ENCODE measurements at regions not wholly inside any gene's neighbourhood (a gene's known extent, or its start where the extent isn't known, plus 50 kb on each side); places are given as distances from the start of the nearest gene placed in this dataset.
"Not testable (repeated sequence)": the region's sequence is repeated elsewhere in the genome, so short reads cannot be mapped to it uniquely, and the experiment has no call there.

DNA sequence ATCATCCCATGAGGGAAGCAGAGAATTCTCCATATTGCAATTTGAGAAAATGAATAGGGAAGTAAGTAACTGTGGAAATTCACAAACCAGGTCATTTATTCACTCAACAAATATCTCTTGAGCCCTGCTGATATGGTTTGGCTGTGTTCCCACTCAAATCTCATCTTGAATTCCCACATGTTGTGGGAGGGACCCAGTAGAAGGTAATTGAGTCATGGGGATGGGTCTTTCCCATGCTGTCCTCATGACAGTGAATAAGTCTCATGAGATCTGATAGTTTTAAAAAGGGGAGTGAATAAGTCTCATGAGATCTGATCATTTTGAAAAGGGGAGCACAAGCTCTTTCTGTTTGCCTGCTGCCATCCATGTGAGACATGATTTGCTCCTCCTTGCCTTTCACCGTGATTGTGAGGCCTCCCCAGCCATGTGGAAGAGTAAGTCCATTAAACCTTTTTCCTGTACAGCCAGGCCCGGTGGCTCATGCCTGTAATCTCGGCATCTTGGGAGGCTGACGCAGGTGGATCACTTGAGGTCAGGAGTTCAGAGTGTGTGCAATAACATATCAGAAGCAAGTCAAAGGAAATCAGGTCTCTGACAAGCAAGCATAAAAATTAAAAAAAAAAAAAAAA, 193.2 kb downstream of the NDUFA10 start:
- DNase-seq = no peak

DNA sequence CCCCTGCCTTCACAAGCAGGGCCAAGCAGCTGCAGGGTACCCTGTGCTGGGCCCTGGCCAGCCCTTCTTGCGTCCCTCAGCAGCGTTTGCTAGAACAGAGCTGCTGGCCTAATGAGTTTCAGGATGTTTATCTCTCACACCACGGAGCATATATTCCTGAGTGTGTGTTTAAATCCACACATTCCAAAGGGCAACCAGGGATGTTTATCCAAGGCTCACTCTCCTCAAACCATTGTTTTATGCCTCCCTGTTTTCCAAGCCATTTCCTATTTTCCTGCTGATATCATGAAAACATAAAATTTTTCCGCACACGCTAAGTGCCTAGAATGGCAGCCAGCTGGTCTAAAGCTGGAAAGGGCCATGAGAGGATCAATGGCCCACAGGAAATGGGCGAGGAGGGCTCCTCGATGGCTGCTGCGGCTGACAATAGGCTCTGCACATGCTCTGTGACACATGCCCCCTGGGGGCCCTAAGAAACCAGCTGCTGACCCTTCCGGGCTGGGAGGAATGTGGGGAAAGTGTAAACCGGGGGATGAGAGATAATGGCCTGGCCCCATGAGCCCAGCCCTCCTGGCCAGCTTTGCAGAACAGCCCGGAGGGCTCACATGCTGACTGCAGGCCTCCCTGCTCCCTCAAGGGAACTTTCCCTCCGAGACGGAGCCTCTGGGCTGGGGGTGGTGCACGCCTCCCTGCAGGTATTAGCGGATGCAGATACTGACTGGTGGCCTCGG, 194.0 kb downstream of the NDUFA10 start:
- DNase-seq = no peak

DNA sequence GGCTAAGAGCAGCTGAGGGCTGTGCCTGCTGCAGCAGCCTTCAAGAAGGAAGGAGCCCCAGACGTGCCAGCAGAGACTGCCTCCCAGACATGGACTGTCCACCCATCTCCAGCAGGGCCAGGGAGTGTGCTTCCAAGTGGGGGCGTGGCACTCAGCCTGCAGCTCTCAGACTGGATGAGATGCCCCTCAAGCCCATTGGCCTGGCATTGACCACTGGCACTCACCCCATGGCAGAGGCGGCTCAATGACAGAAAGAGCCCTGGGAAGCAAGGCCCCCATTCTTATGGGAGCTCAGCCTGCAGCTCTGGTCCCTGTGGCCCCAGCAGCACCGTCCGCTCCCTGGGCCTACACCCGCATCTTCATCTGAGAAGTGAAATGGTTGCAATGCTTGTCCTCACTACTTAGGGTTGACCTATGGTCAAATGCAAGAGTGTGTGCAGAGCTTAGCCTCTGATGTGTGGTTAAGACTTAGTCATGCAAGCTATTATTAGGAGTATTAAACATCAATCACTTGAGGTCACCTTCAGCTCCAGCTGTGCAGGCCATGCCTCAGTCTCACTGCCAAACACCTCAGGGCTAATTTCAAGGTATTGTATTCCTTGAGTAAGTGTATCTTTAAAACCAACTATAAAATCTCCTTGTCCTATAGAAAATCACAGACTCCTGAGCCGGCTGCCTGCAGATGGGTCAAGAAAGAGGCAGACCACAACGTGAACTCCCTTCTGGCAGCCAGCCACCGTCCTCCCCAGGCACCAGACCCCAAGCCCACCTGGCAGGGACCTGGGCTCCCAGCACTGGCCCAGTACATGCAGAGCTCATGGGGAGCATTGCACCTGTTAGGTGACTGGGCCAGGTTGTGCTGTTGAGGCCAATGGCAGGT, 194.8 kb downstream of the NDUFA10 start:
- no peak for DNase-seq

DNA sequence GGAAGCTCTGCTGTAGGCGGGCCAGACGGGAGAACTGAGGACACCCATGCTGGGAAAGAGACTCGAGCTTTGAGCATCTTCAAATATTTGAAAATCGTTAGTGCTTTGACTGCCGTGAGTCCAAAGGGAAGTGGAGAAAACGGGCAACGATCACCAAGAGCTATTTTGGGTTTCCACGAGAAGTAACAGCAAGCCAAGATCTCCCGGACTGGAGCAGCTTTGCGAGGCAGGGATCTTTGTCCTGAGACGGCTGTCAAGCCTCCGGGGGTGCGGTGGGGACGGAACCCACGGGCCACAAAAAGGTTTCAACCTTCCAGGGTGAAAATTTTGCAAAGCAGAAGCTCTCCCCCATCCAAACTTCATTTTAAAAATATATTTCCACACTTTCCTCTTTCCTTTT, 195.8 kb downstream of the NDUFA10 start:
- no peak for DNase-seq

DNA sequence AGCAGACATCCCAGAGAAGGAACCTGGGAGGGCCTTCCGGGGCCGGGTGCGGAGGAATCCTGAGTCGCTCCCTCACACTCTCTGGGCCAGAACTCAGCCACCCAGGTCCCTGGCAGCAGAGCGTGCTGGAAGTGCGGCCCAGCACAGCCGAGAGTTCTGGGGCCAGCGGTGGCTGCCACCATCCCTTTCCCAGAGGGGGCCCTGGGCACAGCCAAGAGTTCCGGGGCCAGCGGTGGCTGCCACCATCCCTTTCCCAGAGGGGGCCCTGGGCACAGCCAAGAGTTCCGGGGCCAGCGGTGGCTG, 196.2 kb downstream of the NDUFA10 start:
- DNase-seq = not testable (repeated sequence)

DNA sequence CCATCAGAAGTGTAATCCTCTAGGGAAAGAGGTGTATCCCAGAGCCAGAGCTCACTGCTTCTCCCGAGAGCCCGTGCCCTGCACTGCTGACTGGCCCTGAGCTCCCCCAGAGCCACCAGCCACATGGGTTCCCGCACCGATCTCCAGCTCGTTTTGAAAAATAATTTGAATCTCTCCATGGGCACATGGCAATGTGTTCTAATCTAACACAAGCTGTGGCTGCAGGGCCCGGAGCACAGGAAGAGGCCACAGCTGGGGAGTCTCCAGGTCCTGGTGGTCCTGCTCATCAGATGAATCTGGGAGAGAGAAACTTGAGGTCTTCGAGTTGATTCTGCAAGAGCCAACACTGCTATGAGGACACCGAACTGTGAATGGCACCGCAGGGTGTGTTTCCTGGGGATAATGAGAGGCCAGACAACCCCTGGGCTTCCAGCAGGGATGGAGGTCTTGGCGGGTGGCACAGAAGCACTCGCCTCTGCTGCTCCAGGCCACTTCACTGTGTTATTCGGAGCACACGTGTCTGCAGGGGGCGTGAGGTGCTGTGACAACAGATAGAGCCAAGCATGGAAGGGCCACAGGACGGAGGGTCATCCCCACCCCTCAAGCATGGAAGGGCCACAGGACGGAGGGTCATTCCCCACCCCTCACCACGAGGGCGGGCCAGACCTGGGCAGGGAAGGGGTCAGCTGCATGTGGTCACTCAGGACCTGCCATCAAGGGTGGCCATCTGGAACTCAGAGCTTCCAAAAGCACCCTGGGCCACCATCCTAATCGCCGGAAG, 196.8 kb downstream of the NDUFA10 start:
- no peak for DNase-seq

DNA sequence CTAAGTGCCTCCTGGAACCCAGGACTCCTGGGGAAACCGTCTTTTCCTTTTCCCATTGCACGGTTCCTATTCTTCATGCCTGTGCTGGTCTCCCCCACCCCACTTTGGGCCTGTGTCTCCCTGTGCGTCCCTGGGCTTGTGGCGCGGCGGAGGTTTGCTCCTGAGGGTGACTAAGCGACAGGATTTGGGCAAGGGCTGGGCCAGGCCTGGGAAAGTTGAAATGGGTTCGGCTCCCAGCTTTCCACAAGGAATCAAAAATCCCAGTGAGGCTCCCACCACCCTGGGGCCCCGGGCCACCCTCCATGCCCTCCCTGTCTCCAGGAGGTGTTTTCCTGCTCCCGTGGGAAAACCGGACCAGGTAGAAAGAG, 197.6 kb downstream of the NDUFA10 start:
- DNase-seq = no peak

DNA sequence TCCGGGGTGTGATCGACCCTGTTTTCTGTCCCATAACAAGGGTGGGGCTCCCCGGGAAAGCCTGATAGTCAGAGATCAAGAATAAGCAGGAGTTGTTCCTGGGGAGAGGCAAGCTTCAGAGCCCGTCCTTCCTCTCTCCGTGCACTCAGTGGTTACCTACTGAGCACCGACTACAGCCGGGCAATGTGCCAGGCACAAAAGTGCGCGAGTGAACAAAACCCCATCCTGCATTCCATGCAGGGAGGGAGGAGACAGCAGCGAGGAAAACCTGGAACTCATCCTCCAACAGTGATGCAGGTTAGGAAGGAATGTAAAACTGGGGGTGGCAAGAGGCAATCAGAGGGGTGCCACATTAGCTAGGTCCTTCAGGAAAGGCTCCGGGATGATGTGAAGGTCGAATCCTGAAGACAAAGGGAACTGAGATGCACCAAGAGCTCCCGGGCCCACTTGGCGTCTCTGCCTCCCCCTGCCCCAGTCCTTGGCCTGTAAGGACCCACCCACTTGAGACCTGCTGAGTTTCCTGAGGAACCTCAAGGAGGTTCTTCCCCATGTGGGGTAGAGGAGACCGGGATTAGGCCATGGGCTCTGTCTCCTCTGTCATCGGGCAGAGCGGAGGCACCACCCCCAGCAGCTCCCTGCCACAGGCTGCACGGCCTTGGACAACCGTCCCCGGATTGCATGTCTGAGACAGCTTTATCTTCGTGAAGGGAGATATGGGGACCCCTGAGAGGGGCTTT, 198.2 kb downstream of the NDUFA10 start:
- DNase-seq = no peak

DNA sequence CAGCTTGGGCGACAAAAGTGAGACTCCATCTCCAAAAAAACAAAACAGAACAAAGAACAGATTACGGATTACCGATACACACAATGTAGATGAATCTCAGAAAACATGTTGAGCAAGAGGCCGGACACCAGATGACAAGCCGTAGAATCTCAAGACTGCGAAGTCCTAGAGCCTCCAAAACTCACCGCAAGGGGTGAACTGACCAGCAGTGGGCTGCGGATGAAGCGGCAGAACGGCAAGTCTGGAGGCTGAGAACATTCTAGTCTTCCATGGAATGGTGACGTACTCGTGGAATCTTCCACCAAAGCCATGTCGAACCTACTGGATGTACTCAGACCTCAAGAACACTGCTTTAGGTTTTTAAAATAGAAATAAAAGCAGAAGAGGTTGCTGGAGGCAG, 198.8 kb downstream of the NDUFA10 start:
- no peak for DNase-seq

DNA sequence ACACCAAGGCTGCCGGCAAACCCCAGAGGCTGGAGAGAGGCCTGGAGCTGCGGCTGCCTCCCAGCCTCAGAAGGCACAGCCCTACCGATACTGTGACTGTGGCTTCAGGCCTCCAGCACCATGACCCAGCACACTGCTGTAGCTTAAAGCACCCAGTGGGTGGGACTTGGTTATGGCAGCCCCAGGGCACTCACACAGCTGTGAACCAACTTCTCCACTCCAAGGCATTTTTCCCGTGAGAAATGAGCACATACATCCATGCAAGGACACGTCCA, 199.5 kb downstream of the NDUFA10 start:
- no peak for DNase-seq

DNA sequence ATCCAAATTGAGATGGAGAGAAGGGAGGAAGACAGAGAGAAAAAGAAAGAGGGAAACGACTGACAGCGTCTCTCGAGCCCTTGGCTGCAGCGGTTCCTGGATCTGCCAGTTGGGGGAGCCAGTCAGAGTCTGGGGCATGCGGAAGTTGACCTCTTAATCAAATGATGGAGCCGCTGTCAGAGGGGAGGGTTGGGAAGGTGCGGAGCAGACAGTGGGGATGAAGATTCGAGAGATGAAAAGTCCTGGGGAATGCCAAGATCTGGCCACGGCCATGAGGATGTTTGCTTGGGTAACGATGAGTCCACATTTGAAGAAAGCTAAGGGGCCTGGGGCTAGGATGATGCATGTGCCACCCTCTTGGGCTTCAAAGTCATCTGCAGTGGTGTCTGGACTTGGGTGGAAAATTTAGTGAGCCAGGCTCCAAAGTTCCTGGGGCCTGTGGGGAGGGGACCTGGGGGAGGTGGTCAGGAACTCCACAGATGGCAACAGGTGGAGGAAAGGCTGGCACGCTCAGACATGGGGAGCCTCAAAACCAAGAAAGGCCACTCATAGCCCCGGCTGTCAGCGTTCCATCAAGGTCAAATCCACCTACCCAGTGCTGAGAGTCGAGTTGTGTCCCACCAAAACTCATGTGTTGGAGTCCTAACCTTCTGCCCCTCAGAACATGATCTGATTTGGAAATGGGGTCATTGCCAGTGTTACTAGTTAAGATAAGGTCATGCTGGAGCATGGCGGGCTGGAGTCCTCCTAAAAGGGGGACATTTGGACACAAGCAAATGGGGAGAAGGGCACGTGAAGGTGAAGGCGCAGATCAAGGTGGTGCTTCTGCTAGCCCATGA, 200.1 kb downstream of the NDUFA10 start:
- no peak for DNase-seq

DNA sequence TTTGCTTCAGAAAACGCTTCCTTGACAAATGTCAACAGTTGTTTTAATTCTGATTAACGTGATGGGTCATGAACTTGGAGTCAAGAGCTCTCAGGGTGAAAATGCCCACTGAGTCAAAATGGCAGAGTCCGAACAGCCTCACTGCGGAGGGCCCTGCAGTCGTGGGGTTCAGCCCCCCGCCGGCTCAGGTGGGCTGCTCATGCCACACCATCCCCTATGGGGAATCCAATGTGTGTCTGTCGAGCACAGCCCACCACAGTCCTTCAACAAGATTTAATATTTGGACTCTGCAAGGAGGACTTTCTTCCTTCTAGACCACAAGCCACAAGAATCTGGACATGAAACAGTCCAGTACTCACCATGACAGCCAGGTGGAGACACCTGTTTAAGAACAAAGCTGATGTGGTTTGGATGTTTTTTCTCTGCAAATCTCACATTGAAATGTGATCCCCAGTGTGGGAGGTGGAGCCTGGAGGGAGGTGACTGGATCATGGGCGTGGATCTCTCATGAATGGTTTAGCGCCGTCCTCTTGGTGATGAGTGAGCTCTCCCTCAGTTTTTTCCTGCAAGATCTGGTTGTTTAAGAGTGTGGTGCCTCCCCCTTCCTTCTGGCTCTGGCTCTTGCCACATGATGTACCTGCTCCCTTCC, 201.0 kb downstream of the NDUFA10 start:
- DNase-seq = no peak

DNA sequence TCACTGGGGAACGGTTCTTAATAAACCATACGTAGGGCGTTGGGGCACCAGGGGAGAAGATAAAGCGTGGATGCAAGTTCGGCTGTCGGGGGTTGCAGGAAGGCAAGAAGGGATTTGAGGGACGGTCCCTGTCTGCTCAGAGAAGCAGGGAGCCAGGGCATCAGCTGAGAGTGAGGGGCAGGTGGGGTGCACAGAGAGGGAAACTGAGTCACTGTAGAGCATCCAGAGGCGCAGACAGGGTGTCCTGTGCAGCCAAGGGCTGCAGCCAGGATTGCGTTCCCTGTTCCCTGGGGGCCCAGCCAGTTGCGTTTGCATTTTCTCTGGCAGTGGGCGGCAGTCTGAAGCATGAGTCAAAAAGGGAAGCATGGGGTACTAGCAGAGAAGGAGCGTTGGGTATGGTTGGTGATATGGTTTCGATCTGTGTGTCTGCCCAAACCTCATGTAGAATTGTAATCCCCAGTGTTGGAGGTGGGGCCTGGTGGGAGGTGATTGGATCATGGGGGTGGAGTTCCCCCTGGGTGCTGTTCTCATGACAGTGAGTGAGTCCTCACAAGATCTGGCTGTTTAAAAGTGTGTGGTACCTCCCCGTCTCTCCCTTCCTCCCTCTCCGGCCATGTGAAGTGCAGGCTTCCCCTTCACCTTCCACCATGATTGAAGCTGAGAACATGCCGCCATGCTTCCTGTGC, 202.9 kb downstream of the NDUFA10 start:
- no peak for DNase-seq

DNA sequence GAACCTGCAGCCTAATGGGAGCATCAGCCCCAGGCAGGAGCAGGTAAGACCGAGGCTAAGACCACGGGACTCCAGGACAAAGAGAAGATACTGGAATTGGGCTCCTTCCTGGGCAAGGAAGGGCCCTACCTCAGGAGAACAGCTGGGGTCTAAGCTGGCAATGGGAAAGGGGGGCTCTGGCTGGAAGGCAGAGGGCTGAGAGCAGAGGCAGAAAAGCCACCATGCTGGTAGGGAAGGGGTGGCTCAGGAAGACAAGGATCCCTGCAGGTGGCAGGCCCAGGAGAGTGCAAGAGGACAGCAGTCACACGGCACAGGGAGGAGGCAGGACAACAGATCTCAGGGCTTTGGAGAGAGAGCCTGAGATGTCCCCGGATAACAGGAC, 203.5 kb downstream of the NDUFA10 start:
- no peak for DNase-seq

DNA sequence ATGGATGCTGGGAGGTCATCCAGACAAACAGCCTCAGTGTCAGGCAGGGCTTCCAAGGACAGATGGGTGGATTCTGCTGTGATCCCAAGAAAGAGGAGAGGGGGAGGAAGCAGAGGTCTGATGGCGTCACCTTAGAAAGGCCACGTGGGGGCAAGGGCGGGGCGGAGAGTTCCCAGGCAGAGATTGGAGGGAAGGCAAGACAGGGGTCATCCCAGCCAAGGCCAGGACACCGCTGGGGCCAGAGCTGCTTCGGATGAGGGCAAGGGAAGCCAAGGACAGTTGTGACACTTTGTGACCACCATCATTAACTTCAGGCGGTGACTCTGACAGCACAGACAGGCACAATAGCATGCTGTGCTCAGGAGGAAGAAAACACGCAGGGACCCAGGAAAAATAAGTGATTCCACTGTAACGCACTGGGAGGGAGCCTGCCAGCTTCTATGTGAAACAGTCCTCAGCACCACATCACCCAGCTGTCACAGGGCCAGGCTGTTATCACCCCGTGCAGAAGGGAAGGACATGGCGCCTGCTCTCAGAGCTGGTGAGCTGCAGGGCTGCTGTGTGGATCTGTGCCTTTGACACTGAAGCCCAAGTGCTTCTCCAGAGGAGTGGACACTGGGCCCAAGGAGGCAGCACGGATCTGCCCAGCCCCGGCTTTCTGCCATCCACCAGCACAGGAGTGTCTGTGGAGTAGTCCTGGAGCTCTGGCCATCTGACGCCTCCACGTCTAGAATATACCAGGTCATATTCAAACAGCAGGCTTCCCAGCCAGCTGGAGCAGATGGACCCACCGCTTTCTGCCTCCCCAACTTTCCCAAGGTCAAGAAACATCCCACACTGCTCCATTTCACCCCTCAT, 204.1 kb downstream of the NDUFA10 start:
- no peak for DNase-seq

DNA sequence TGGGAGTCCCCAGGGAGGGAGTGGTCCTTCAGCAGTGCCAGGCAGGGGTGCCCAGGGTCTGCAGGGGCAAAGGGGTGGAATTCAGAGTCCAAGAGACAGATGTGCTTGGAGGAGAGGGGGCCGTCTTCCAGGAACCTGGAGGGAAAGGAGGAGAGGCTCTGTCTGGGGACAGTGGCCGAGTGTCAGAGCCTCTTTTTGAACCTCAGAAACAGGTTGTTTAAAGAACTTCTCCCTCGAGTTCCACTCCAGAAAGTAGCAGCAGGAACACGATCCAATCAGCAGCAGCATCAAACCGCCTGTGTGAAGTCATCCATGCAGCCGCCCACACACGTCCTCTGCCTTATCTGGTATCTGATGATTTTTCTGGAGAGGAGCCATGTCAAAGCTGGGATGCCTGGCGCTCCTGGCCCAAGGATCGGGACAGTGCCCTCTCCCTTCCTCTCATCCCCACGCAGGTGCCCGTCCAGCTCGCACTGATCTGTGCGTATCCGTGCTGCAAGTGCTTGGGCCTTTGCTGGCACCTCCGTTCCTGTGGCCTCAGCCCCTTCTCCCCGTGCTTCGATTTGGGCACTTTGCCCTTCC, 205.1 kb downstream of the NDUFA10 start:
- no peak for DNase-seq

DNA sequence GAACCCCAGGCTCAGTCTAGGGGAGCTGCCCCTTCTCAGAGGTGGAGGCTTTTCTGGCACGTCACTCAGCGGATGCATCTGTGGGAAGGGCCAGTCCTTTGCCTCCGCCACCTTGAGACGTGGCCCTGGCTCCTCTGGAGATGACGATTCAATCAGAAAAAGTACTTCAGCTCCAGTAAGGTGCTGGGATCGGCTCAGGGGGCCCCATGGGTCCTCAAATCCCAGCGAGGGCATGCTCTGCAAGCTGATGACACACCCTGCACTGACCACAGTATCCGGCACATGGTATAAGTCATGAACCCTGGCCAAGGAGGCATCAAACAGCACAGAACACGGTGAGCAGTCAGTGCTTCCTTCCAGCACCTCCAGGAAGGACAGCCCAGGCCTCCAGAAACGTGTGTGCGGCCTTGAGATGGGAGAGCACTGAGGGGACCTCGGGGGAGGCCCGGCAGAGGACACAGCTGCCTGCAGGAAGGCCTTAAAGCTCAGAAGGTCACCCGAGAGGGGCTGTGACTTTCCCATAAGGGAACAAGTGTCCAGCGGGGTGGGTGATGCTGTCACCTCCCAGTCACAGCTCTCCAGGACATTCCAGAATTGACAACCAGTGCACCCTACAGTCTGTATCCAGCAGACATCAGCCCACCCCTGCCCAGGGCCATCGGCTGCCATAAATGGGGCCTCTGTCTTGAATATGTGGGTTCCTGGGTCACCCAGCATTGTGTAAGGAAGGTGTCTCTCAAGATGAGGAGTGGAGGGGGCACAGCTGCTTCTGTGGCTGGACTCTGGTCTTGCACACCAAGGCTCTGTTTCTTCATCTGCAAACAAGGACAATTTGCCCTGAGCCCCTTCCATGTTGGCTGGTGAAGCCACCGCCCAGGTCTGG, 205.8 kb downstream of the NDUFA10 start:
- DNase-seq = no peak

DNA sequence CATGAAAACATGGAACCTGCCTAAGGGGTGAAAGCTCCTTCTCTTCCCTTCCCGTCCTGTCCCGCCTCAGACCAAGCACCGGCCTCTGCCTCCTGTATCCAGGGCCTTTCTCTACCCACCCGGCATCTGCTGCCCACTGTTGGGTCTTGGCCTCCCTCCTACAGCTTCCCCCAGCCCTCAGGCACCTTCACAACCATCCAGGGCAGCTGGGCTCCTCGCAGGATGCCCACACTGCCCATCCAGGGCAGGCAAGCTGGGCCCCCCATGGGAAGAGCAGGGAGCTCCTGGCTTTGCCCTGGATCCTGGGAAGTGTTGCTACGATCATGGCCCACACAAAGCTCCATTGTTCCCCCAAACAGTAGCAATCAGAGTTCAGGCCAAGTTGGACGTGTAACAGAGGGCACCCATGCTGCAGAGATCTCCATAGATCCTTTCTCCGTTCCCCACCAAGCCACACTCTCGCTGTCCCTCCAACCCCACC, 206.6 kb downstream of the NDUFA10 start:
- DNase-seq = no peak
